Mammary epithelial cell (primary cell): ENCODE measurements at regions not wholly inside any gene's neighbourhood (a gene's known extent, or its start where the extent isn't known, plus 50 kb on each side); places are given as distances from the start of the nearest gene placed in this dataset.

Source experiments
- CTCF ChIP-seq, 2 donors: IDR thresholded peaks in 1 of 2; conservative IDR thresholded peaks in 1 of 2; 2 replicates each; pipeline ENCODE4 v1.5.1; 2011 to 2012; ENCODE audit warnings: inconsistent platforms in 2 of 2, low read length in 2 of 2, mild to moderate bottlenecking in 2 of 2, control low read depth in 1 of 2, low read depth in 1 of 2; ENCODE audit not compliant: insufficient read depth in 1 of 2; ENCODE audit errors: extremely low read depth in 1 of 2
- EZH2 ChIP-seq: IDR thresholded peaks from 2 replicates; pipeline ENCODE4 v1.6.1; 2012; ENCODE audit warnings: low read length, inconsistent platforms, borderline replicate concordance

GRCh38 chr2:153780241-153780640 lies 91.5 kb upstream of the GALNT13 start:
- TF ChIP-seq CTCF (conservative IDR thresholded peaks at IDR 0.05 in 1 of 2, IDR thresholded peaks at IDR 0.05 in 1 of 2; ENCODE audit: extremely low read depth in 1 of 2, insufficient read depth in 1 of 2, low read depth in 1 of 2, low read length in 2 of 2) (no peak), EZH2 (no peak)
